Kidney capillary endothelial cell (primary cell): ENCODE measurements at regions not wholly inside any gene's neighbourhood (a gene's known extent, or its start where the extent isn't known, plus 50 kb on each side); places are given as distances from the start of the nearest gene placed in this dataset.

Experiments used
- DNase-seq: peaks from one replicate; pipeline ENCODE4 v3.0.0-alpha.2; 2018; ENCODE audit warnings: low spot score

DNA sequence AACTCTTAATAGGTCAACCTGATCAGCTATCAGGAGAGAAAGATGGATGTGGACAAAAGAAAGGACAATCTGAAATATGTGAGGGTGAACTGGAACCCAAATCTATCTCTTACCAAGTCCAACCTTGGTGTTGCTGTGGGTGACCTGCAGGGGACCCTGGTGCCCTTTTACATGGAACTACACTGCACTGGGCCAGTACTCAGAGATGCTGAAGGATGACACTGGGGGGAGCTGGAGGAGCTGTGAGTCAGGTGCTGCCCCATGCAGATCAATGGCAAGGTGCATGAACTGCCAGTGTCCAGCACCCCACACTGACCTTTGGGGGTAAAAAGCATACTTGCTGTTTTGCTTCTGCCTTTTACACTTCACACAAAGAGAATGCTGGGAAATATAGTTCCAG, 55.6 kb upstream of the TBC1D5 start:
- DNase-seq: no peak

DNA sequence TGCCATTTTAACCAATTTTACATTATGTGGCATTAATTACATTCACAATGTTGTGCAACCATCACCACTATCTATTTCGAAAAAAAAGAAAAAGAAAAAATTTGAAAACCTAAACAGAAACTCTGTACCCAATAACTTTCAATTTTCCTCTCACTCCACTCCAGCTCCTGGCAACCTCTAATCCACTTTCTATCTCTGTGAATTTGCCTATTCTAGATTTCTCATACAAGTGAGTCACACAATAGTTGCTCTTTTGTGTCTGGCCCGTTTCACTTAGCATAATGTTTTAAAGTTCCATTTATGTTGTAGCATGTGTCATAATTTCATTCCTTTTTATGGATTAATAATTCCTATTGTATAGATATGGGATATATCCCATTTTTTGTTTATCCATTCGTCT, 53.3 kb upstream of the TBC1D5 start:
- DNase-seq: no peak

DNA sequence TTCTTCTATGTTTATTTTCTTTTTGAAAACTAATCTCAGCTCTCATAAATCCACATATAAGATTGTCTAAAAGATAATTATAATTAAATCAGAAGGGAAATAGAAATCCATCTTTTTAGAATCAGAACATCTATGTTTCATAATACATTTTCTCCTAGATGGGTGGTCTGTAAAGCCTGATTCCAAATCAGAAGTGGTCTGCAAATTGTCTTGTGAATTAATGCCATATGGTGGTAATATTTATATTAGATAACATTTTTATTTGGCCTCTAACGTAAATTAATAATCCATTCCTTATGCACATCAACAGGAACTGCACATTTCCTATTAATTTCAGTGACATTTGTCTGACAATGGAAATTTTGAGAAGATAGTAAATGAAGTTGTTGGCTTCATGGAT, 52.8 kb upstream of the TBC1D5 start:
- no peak for DNase-seq

DNA sequence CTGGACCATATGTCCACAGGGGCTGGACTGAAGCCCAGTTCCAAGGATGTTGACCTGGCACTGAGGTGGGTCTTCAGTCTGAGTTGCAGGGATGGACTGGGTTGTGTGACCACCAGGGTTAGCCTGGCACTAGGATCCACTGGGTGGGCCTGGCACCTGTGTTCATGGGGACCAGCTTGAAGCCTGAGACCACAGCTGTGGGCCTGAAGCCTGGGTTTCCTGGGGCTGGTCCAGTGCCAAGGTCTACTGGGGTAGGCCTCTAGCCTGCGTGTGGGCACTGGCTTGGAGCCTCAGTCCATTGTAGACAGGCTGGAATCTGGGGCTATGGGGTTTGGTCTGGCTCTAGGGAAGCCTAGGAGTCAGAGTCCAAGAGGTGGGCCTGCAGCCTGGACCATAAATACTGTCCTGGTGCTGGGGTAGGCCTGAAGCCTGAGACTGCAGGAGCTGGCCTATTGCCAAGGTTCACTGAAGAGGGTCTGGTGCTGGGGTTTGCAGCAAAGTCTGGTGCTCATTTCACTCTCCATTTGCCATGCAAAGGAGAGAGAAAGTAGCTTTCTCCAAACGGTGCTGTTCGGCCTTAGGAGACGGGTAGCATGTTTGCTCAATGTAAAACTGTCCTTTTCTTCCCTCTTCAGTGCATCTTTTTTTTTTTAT, 51.2 kb upstream of the TBC1D5 start:
- no peak for DNase-seq
